Adipocyte (in vitro differentiated cells): ENCODE measurements at regions not wholly inside any gene's neighbourhood (a gene's known extent, or its start where the extent isn't known, plus 50 kb on each side); places are given as distances from the start of the nearest gene placed in this dataset.

Experiments used
- DNase-seq: peaks from one replicate; pipeline ENCODE4 v3.0.0-alpha.2; 2015; ENCODE audit warnings: low read depth
- H3K27me3 ChIP-seq: replicated peaks from 2 replicates; pipeline ENCODE4 v1.7.0; 2013; ENCODE audit warnings: mild to moderate bottlenecking, low read length, moderate library complexity; ENCODE audit not compliant: control insufficient read depth, insufficient read depth
- H3K36me3 ChIP-seq: 2 replicates; pipeline ENCODE4 v1.7.0; 2013; ENCODE audit warnings: low read length, mild to moderate bottlenecking, moderate library complexity; ENCODE audit not compliant: control insufficient read depth, insufficient read depth, severe bottlenecking
- H3K4me1 ChIP-seq: 2 replicates; pipeline ENCODE4 v1.7.0; 2013; ENCODE audit warnings: mild to moderate bottlenecking, low read length, moderate library complexity; ENCODE audit not compliant: control insufficient read depth, insufficient read depth
- H3K4me3 ChIP-seq: 2 replicates; pipeline ENCODE4 v1.7.0; 2013; ENCODE audit warnings: mild to moderate bottlenecking, low read length, moderate library complexity
- H3K9ac ChIP-seq: 2 replicates; pipeline ENCODE4 v1.7.0; 2013; ENCODE audit warnings: mild to moderate bottlenecking, low read length, moderate library complexity
- H3K9me3 ChIP-seq: 2 replicates; pipeline ENCODE4 v1.7.0; 2013; ENCODE audit warnings: mild to moderate bottlenecking, low read length, moderate library complexity; ENCODE audit not compliant: control insufficient read depth

DNA sequence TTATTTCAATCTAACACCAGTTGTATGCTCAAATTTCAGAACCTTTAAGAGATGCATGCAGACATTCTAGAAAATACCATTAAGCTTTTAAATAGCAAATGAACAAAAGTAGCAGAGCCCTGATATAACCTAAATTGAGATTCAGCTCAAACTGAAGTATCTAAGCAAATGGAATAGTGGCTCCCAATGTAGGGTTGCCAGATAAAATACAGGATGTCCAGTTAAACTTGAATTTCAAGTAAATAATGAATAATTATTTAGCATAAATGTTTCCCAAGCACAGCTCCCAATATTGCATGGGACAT lies 171.1 kb upstream of the ATP11B start:
- Histone ChIP-seq H3K36me3 (no peaks in the 10 kb centered on the region), H3K9ac (no peak overlapping the region), H3K9me3 (peaks cover 6% of the 10 kb centered on the region), H3K4me3 (no peak overlapping the region), H3K4me1 (no peaks in the 10 kb centered on the region), H3K27me3 (peaks cover 3% of the 10 kb centered on the region)
- no peak for DNase-seq

DNA sequence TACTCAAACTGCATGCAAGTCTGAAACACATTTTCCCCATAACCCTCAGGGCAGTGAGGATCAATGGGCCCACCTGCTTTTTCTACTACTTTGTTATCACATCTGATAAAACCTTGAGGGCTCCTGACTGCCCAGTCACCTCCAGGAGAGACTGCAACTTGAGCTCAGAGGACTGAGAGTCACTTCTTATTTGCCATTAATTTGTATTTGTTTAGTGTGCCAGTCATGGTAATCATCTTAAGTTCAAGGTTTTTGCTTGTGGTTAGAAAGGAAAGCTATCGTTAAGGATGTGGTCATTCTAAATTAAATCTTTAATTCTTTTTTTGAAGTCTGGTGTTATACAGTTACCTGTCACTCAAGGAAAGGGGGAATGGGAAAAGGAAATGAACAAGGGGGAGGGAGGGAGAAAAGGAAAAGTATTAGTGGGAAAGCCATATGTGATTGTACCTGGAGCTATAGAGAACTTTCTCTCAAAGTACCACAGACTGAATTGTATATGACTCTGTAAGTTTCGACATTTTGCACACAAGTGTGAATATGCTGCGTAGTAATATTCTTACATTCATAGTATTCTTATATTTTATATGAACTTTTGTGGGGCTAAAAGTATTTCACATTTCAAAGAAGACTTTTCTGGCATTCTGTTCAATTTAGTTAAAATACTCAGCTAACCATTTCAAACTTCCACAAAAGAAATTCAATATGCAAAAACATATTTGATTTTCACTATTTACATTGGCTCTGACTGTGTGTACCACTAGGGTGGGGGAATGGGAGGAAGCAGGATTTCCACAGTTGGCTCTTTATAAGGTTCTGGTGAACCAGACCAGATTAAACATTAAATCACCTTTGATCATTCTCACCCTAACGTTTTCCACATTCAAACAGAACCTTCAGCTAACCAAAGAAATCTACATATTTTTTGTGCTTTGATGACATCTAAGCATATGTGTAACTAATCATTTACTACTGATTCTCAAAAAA lies 166.5 kb upstream of the ATP11B start:
- H3K4me3 ChIP-seq, result no peak overlapping the region
- peaks cover 6% of the 10 kb centered on the region for H3K9me3 ChIP-seq
- H3K27me3 ChIP-seq, result no peaks in the 10 kb centered on the region
- H3K9ac ChIP-seq, result no peak overlapping the region
- no peak for DNase-seq
- no peaks in the 10 kb centered on the region for H3K36me3 ChIP-seq
- no peaks in the 10 kb centered on the region for H3K4me1 ChIP-seq

DNA sequence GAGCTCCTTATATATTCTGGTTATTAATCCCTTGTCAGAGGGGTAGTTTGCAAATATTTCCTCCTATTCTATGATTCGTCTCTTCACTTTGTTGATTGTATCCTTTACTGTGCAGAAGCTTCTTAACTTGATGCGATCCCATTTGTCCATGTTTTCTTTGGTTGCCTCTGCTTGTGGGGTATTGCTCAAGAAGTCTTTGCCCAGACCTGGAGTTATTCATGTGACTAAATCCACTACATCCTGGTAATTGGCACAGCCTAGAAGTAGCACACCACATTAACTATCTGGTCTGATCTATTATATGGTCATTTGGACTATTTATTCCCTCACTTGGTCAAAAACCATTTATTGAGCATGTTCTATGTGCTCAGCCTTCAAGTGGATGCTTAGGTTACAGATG lies 164.8 kb upstream of the ATP11B start:
- no peak overlapping the region for H3K9ac ChIP-seq
- no peaks in the 10 kb centered on the region for H3K4me1 ChIP-seq
- no peak overlapping the region for H3K4me3 ChIP-seq
- DNase-seq, result no peak
- H3K36me3 ChIP-seq, result no peaks in the 10 kb centered on the region
- H3K9me3 ChIP-seq, result peaks cover 6% of the 10 kb centered on the region
- no peaks in the 10 kb centered on the region for H3K27me3 ChIP-seq

DNA sequence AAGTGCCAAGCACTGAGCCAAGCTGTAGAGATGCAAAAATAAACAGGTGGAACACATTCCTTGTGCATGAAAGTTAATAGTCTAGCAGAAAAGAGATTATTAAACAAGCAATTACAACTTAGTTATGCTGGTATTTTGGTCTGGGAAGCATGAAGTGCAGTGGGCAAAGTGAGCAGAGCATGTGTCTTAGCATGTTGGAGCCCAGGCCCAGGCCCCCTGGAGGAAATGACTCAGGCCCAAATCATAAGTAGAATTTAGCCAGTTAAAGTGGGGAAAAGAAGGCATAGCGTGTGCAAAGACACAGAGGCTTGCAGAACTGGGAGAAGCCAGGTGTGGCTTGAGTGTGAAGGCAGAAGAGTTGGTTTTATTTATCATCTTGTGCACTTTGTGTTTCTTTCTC lies 163.8 kb upstream of the ATP11B start:
- H3K4me1 ChIP-seq, result no peaks in the 10 kb centered on the region
- DNase-seq, result no peak
- H3K36me3 ChIP-seq, result no peaks in the 10 kb centered on the region
- no peaks in the 10 kb centered on the region for H3K27me3 ChIP-seq
- no peak overlapping the region for H3K9ac ChIP-seq
- H3K9me3 ChIP-seq, result peaks cover 6% of the 10 kb centered on the region
- no peak overlapping the region for H3K4me3 ChIP-seq

DNA sequence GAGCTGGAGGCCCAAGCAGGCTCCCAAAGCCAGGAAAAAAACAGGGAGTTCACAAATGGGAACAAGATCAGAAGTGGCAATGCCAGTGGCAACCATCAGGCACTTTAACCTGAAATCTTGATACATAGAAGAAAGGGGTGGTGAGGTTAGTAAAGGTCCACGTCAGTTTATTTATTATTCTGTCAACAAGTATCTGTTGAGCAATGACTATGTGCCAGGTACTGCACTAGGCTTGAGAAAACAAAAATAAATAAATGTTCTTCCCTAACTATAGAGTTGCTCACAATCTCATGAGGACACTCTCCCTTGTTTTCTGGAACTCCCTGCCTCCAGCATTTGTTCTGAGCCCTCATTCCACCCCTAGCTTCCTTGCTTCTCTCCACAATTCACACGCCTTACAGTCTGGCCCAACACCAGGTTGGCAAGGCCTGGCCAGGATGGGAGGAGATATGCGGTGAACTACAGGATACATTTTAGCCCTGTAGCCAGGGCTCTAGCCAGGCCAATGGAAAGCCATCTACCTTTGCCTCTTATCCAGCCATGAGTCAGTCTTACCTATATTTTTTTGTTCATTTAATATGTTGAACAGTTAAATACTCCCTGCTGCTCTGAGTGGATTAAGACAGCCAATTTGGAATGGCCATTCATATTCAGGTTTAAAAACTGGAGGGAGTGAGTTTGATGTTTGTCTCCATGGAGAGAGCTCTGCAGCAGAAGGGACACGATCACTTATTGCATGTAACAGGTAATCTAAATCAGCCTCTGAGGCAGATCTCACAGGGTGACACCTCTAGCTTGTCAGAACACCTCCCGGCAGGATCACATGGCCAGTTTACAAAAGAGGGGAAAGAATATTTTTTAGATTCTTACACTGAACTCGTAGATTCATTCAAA lies 161.9 kb upstream of the ATP11B start:
- Histone ChIP-seq H3K27me3 (no peaks in the 10 kb centered on the region), H3K9me3 (no peaks in the 10 kb centered on the region), H3K4me1 (no peaks in the 10 kb centered on the region), H3K4me3 (no peak overlapping the region), H3K36me3 (no peaks in the 10 kb centered on the region), H3K9ac (no peak overlapping the region)
- DNase-seq, result no peak

DNA sequence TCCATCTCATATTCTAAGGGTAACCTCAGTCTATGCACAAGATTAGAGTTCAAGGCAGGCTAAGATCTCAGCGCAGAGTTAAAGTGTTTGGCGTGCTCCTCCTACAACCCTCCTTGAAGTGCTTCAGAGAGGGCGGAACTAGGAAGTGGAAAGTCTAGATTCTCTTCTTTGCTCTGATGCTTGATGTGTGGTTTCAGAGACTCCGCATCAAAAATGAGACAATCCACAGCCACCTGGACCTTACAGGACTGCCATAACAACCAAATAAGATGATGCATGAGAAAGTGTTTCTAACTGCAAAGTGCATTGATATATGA lies 161.3 kb upstream of the ATP11B start:
- Histone ChIP-seq H3K4me1 (no peaks in the 10 kb centered on the region), H3K9ac (no peak overlapping the region), H3K27me3 (no peaks in the 10 kb centered on the region), H3K4me3 (no peak overlapping the region), H3K9me3 (no peaks in the 10 kb centered on the region), H3K36me3 (no peaks in the 10 kb centered on the region)
- no peak for DNase-seq

DNA sequence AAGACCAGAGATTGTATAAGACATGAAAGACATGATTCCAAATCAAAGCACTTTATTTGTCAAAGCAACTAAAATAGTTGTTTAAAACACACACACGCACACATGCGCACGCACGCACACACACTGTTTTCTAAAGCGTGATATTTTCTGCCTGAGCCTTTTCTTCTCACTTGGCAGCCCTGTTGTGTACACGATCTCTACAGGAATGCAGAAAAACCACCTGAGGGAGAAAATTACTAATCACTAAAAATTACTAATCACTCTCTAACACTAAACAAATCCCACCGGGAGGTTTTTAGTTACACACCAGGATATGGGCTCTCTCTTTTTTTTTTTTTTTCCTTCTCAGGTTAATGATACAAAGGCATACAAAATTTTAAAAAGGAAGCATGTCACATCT lies 160.1 kb upstream of the ATP11B start:
- H3K27me3 ChIP-seq, result no peaks in the 10 kb centered on the region
- H3K9me3 ChIP-seq, result no peaks in the 10 kb centered on the region
- no peak for DNase-seq

DNA sequence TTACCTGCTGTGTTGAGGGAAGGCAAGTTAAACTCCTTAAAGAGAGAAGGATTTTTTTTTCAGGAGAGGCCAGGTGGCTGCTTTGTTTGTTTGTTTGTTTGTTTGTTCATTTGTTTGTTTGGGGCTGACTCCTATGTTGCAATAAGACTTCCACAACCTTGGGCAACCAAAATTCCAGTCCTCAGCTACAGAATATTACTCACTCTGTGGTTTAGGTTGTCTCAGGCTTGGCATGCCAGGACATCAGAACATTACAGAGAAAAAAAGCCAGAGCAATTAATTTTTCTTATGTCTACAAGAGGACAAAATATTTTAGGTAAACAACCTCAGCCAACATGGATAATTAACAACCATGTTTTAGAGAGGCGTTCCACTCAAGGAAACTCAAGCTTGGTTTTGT lies 156.7 kb upstream of the ATP11B start:
- H3K27me3 ChIP-seq, result peaks cover 2% of the 10 kb centered on the region
- H3K4me3 ChIP-seq, result no peak overlapping the region
- H3K36me3 ChIP-seq, result no peaks in the 10 kb centered on the region
- no peak overlapping the region for H3K9ac ChIP-seq
- peaks cover 7% of the 10 kb centered on the region for H3K9me3 ChIP-seq
- peak; percentile 35 for DNase-seq
- H3K4me1 ChIP-seq, result no peaks in the 10 kb centered on the region

More for the DNA sequence above, 160.1 kb upstream of the ATP11B start:
- H3K4me1 ChIP-seq, result no peaks in the 10 kb centered on the region
- H3K9ac ChIP-seq, result no peak overlapping the region
- H3K36me3 ChIP-seq, result no peaks in the 10 kb centered on the region
- no peak overlapping the region for H3K4me3 ChIP-seq

DNA sequence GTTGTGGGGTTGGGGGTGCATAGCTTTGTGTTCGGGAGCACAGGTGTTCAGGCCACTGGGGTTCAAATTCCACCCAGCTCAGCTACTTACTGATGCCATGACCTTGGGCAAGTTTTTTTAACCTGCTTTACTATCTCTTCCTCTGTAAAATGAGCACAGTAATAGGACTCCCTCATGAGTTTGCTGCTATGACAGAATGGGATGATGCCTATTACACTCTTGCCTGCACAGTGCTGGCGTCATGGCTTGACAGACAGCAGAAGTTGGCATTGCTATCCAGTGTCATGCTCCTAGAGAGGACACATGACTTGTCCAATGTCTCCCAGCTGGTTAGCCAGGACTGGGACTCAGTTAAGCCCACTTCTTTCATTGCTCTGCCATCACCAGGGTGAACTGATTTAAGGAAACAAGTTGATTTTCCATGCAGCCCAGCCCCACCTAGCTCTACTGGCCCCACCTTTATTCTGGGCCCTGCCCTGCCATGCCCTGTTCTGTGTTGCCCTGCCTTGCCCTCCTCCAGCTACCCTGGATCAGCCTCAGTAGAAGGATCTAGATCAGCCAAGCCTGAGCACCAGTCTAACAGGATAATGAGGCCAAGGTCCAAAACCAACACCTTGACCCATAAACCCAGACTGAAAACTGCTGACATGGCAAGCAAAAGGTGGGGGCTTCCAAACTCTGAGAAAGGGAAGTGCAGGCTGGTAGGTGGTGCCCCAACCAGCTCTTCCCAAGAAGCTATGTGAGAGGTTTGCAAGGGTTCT lies 155.8 kb upstream of the ATP11B start:
- no peak overlapping the region for H3K9ac ChIP-seq
- peaks cover 4% of the 10 kb centered on the region for H3K27me3 ChIP-seq
- H3K9me3 ChIP-seq, result peaks cover 7% of the 10 kb centered on the region
- no peaks in the 10 kb centered on the region for H3K4me1 ChIP-seq
- H3K4me3 ChIP-seq, result no peak overlapping the region
- H3K36me3 ChIP-seq, result no peaks in the 10 kb centered on the region
- DNase-seq, result no peak

DNA sequence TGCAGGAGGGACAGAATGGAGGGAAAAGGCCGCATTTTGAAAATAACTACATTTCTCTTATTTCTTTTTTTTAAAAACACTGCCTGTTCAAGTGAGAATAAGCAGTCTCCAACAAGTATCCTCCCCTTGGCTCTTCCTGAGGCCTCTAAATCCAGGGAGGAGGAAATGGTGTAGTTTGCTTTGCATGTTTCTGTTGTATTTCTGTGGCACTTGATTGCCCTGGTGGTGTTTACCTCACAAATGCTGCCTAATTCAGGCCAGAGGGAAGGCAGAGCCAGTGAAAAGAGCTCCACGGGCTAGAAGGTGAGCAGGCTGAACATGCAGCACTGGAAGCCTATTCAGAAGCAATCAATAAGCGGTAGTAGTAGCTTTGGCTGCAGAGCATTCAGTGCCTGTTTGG lies 149.3 kb upstream of the ATP11B start:
- Histone ChIP-seq H3K27me3 (peaks cover 8% of the 10 kb centered on the region), H3K36me3 (no peaks in the 10 kb centered on the region), H3K9ac (no peak overlapping the region), H3K4me3 (no peak overlapping the region), H3K4me1 (no peaks in the 10 kb centered on the region), H3K9me3 (peaks cover 7% of the 10 kb centered on the region)
- no peak for DNase-seq
